ENCODE measurements at regions not wholly inside any gene's neighbourhood (a gene's known extent, or its start where the extent isn't known, plus 50 kb on each side); places are given as distances from the start of the nearest gene placed in this dataset.

GRCh38 chr4:56286763-56287162, 100.5 kb downstream of the AASDH start:
- no peak for DNase-seq (ENCODE audit: low read depth in 3 of 3)

- DNase-seq (ENCODE audit: low read depth in 3 of 3), result no peak
Observed at GRCh38 chr4:56283375-56283774, 103.9 kb downstream of the AASDH start.

- DNase-seq (ENCODE audit: low read depth in 3 of 3), result no peak
Observed at GRCh38 chr4:56282004-56282403, 105.3 kb downstream of the AASDH start.

- DNase-seq (ENCODE audit: low read depth in 3 of 3), result no peak
Observed at GRCh38 chr4:56276547-56276946, 110.7 kb downstream of the AASDH start.

GRCh38 chr4:56273391-56273790, 113.9 kb downstream of the AASDH start:
- no peak for DNase-seq (ENCODE audit: low read depth in 3 of 3)

- no peak for DNase-seq (ENCODE audit: low read depth in 3 of 3)
Observed at GRCh38 chr4:56272927-56273326, 114.4 kb downstream of the AASDH start.

- DNase-seq (ENCODE audit: low read depth in 3 of 3), result no peak
Observed at GRCh38 chr4:56272003-56272402, 115.3 kb downstream of the AASDH start.

- no peak for DNase-seq (ENCODE audit: low read depth in 3 of 3)
Observed at GRCh38 chr4:56271131-56271530, 116.2 kb downstream of the AASDH start.

- DNase-seq (ENCODE audit: low read depth in 3 of 3), result no peak
Observed at GRCh38 chr4:56267558-56267957, 119.7 kb downstream of the AASDH start.

- no peak for DNase-seq (ENCODE audit: low read depth in 3 of 3)
Observed at GRCh38 chr4:56264873-56265272, 122.4 kb downstream of the AASDH start.

- DNase-seq (ENCODE audit: low read depth in 3 of 3), result peak; percentile 9 to 33 (median 25)
Observed at GRCh38 chr4:56261027-56261426, 126.3 kb downstream of the AASDH start.

GRCh38 chr4:56260320-56260719, 127.0 kb downstream of the AASDH start:
- DNase-seq (ENCODE audit: low read depth in 3 of 3), result no peak

GRCh38 chr4:56259655-56260054, 127.6 kb downstream of the AASDH start:
- DNase-seq (ENCODE audit: low read depth in 3 of 3), result no peak

GRCh38 chr4:56255820-56256219, 131.5 kb downstream of the AASDH start:
- no peak for DNase-seq (ENCODE audit: low read depth in 3 of 3)

GRCh38 chr4:56253666-56254305, 133.5 kb downstream of the AASDH start:
- DNase-seq (ENCODE audit: low read depth in 3 of 3), result no peak

- DNase-seq (ENCODE audit: low read depth in 3 of 3), result no peak
Observed at GRCh38 chr4:56252561-56253152, 134.6 kb downstream of the AASDH start.

GRCh38 chr4:56251556-56251955, 135.7 kb downstream of the AASDH start:
- no peak for DNase-seq (ENCODE audit: low read depth in 3 of 3)

- DNase-seq (ENCODE audit: low read depth in 3 of 3), result no peak
Observed at GRCh38 chr4:56250776-56251175, 136.5 kb downstream of the AASDH start.

GRCh38 chr4:56247646-56248045, 139.6 kb downstream of the AASDH start:
- DNase-seq (ENCODE audit: low read depth in 3 of 3), result no peak

- DNase-seq (ENCODE audit: low read depth in 3 of 3), result no peak
Observed at GRCh38 chr4:56246233-56246610, 141.1 kb downstream of the AASDH start.

GRCh38 chr4:56245547-56246232, 141.6 kb downstream of the AASDH start:
- DNase-seq (ENCODE audit: low read depth in 3 of 3), result no peak

GRCh38 chr4:56244681-56245080, 142.6 kb downstream of the AASDH start:
- no peak for DNase-seq (ENCODE audit: low read depth in 3 of 3)

GRCh38 chr4:56243107-56243506, 144.2 kb downstream of the AASDH start:
- DNase-seq (ENCODE audit: low read depth in 3 of 3), result no peak

Data from stimulated activated CD4-positive, alpha-beta T cell treated with anti-CD3 and anti-CD28 coated beads, TNF-alpha, amount 100 ng/mL, for 4 hours (primary cell).